ENCODE measurements at regions not wholly inside any gene's neighbourhood (a gene's known extent, or its start where the extent isn't known, plus 50 kb on each side); places are given as distances from the start of the nearest gene placed in this dataset.

- H3K9ac ChIP-seq (ENCODE audit: low read length), result no peak overlapping the region
- H3K4me3 ChIP-seq (ENCODE audit: low read length), result no peak overlapping the region
- no peaks in the 10 kb centered on the region for H3K9me3 ChIP-seq (replicated peaks; ENCODE audit: insufficient read depth, low read length)
- no peak overlapping the region for H3K27ac ChIP-seq (ENCODE audit: low read length)
- H3K9me2 ChIP-seq (replicated peaks; ENCODE audit: insufficient read depth, low read length), result no peaks in the 10 kb centered on the region
- H3K79me2 ChIP-seq (ENCODE audit: low read length), result no peaks in the 10 kb centered on the region
- H3K36me3 ChIP-seq (replicated peaks; ENCODE audit: insufficient read depth, low read length), result no peaks in the 10 kb centered on the region
- no peaks in the 10 kb centered on the region for H3F3A ChIP-seq (ENCODE audit: insufficient read depth, low read length)
- H2AFZ ChIP-seq (ENCODE audit: low read length), result no peak overlapping the region
- no peak for DNase-seq
- no peak overlapping the region for H3K4me2 ChIP-seq (ENCODE audit: low read depth, low read length)
- no peaks in the 10 kb centered on the region for H3K4me1 ChIP-seq (ENCODE audit: low read length)
- H4K20me1 ChIP-seq (ENCODE audit: insufficient read depth, low read length), result no peaks in the 10 kb centered on the region
- H3K27me3 ChIP-seq (replicated peaks; ENCODE audit: insufficient read depth, low read length), result no peaks in the 10 kb centered on the region
- TF ChIP-seq EZH2 (optimal IDR thresholded peaks at IDR 0.05; ENCODE audit: low read depth, low read length), result no peak
- TF ChIP-seq EZH2phosphoT487 (IDR thresholded peaks at IDR 0.05; ENCODE audit: low read length), result no peak
- TF ChIP-seq, protein P1, sequence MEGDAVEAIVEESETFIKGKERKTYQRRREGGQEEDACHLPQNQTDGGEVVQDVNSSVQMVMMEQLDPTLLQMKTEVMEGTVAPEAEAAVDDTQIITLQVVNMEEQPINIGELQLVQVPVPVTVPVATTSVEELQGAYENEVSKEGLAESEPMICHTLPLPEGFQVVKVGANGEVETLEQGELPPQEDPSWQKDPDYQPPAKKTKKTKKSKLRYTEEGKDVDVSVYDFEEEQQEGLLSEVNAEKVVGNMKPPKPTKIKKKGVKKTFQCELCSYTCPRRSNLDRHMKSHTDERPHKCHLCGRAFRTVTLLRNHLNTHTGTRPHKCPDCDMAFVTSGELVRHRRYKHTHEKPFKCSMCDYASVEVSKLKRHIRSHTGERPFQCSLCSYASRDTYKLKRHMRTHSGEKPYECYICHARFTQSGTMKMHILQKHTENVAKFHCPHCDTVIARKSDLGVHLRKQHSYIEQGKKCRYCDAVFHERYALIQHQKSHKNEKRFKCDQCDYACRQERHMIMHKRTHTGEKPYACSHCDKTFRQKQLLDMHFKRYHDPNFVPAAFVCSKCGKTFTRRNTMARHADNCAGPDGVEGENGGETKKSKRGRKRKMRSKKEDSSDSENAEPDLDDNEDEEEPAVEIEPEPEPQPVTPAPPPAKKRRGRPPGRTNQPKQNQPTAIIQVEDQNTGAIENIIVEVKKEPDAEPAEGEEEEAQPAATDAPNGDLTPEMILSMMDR (IDR thresholded peaks at IDR 0.05; ENCODE audit: low read length), result no peak
Observed at GRCh38 chr7:130829415-130829814, 95.4 kb upstream of the KLF14 start.

GRCh38 chr7:130831322-130831721 is 97.3 kb upstream of the KLF14 start:
- Histone ChIP-seq H3K27me3 (replicated peaks; ENCODE audit: insufficient read depth, low read length) (no peaks in the 10 kb centered on the region), H3K9ac (ENCODE audit: low read length) (no peak overlapping the region), H3K36me3 (replicated peaks; ENCODE audit: insufficient read depth, low read length) (no peaks in the 10 kb centered on the region), H3K4me3 (ENCODE audit: low read length) (no peak overlapping the region), H3K27ac (ENCODE audit: low read length) (no peak overlapping the region), H2AFZ (ENCODE audit: low read length) (no peak overlapping the region), H3K79me2 (ENCODE audit: low read length) (no peaks in the 10 kb centered on the region), H3K4me2 (ENCODE audit: low read depth, low read length) (no peak overlapping the region), H3K9me3 (replicated peaks; ENCODE audit: insufficient read depth, low read length) (no peaks in the 10 kb centered on the region), H3K9me2 (replicated peaks; ENCODE audit: insufficient read depth, low read length) (no peaks in the 10 kb centered on the region), H3F3A (ENCODE audit: insufficient read depth, low read length) (no peaks in the 10 kb centered on the region), H4K20me1 (ENCODE audit: insufficient read depth, low read length) (no peaks in the 10 kb centered on the region), H3K4me1 (ENCODE audit: low read length) (no peaks in the 10 kb centered on the region)
- TF ChIP-seq, protein P1 (IDR thresholded peaks at IDR 0.05; ENCODE audit: low read length), result no peak
- TF ChIP-seq EZH2phosphoT487 (IDR thresholded peaks at IDR 0.05; ENCODE audit: low read length), result no peak
- no peak for TF ChIP-seq EZH2 (optimal IDR thresholded peaks at IDR 0.05; ENCODE audit: low read depth, low read length)
- DNase-seq, result no peak

- TF ChIP-seq, protein P1 (IDR thresholded peaks at IDR 0.05; ENCODE audit: low read length), result peak; percentile 84
- TF ChIP-seq EZH2 (optimal IDR thresholded peaks at IDR 0.05; ENCODE audit: low read depth, low read length), result no peak
Observed at GRCh38 chr7:130831817-130832481, 97.9 kb upstream of the KLF14 start.

More at GRCh38 chr7:130831817-130832481, 97.9 kb upstream of the KLF14 start:
- no peaks in the 10 kb centered on the region for H3K9me2 ChIP-seq (replicated peaks; ENCODE audit: insufficient read depth, low read length)
- H3K27me3 ChIP-seq (replicated peaks; ENCODE audit: insufficient read depth, low read length), result no peaks in the 10 kb centered on the region
- no peak overlapping the region for H3K4me2 ChIP-seq (ENCODE audit: low read depth, low read length)
- H2AFZ ChIP-seq (ENCODE audit: low read length), result no peak overlapping the region
- no peak overlapping the region for H3K9ac ChIP-seq (ENCODE audit: low read length)
- H3K4me3 ChIP-seq (ENCODE audit: low read length), result no peak overlapping the region
- no peaks in the 10 kb centered on the region for H3K4me1 ChIP-seq (ENCODE audit: low read length)
- H4K20me1 ChIP-seq (ENCODE audit: insufficient read depth, low read length), result no peaks in the 10 kb centered on the region
- H3K36me3 ChIP-seq (replicated peaks; ENCODE audit: insufficient read depth, low read length), result no peaks in the 10 kb centered on the region
- peak; percentile 35 for DNase-seq
- no peaks in the 10 kb centered on the region for H3F3A ChIP-seq (ENCODE audit: insufficient read depth, low read length)
- H3K9me3 ChIP-seq (replicated peaks; ENCODE audit: insufficient read depth, low read length), result no peaks in the 10 kb centered on the region
- no peak overlapping the region for H3K27ac ChIP-seq (ENCODE audit: low read length)
- no peaks in the 10 kb centered on the region for H3K79me2 ChIP-seq (ENCODE audit: low read length)
